Psoas muscle (tissue), 7 donors: ENCODE measurements at regions not wholly inside any gene's neighbourhood (a gene's known extent, or its start where the extent isn't known, plus 50 kb on each side); places are given as distances from the start of the nearest gene placed in this dataset.
"Not testable (repeated sequence)": the region's sequence is repeated elsewhere in the genome, so short reads cannot be mapped to it uniquely, and the experiment has no call there.

Experiments
- ATAC-seq, 4 donors: fragments of 200-7000 bp; cut with Tn5 transposase; one replicate each; pipeline ENCODE4 v1.9.1; 2020; ENCODE audit warnings: moderate library complexity in 3 of 4, mild to moderate bottlenecking in 2 of 4
- DNase-seq, 2 donors: peaks; one replicate each; pipeline ENCODE4 v3.0.0-alpha.2; 2020
- H3K27ac ChIP-seq: fragments of 200-600 bp; one replicate; pipeline ENCODE4 v1.8.0; 2022
- H3K27me3 ChIP-seq, 3 donors: fragments of 200-600 bp in 1 of 3; one replicate each; pipeline versions ENCODE4 v1.6.1 to v1.8.0; 2013 to 2022; ENCODE audit warnings: low read length in 2 of 3, mild to moderate bottlenecking in 2 of 3, moderate library complexity in 1 of 3; ENCODE audit not compliant: insufficient read depth in 3 of 3
- H3K36me3 ChIP-seq, 2 donors: fragments of 200-600 bp in 1 of 2; one replicate each; pipeline versions ENCODE4 v1.6.1 to v1.8.0; 2013 to 2022; ENCODE audit warnings: low read depth in 1 of 2, mild to moderate bottlenecking in 1 of 2, moderate library complexity in 1 of 2; ENCODE audit not compliant: insufficient read depth in 1 of 2
- H3K4me1 ChIP-seq: fragments of 200-600 bp; one replicate; pipeline ENCODE4 v1.8.0; 2022
- H3K4me3 ChIP-seq: fragments of 200-600 bp; one replicate; pipeline ENCODE4 v1.8.0; 2022; ENCODE audit warnings: mild to moderate bottlenecking
- H3K9me3 ChIP-seq: fragments of 200-600 bp; one replicate; pipeline ENCODE4 v1.8.0; 2022
- WGBS, 3 donors: extraction: QIAGEN DNeasy Blood & Tissue Kit; methylation state at CpG; one replicate each; pipeline versions ENCODE4 v1.1.6 to v1.1.7; 2013; 5-methylcytosine and 5-hydroxymethylcytosine counted together
- intact Hi-C, 2 donors: fragments of 100-400 bp; cut with DNase I; formaldehyde crosslinking; loops; one replicate each; pipeline versions ENCODE4 v1.11.0 to v1.14.2; 2022
- TF ChIP-seq, protein P1 (sequence below): fragments of 200-600 bp; IDR thresholded peaks from one replicate; pipeline ENCODE4 v1.8.0; 2022; ENCODE audit warnings: antibody characterized with exemption
- donor health status: healthy with polysubstance abuse.
- donor health status: DM: no; HTN: no; CAD: no; lungs with moderate emphysema.
- donor health status: Bipolar disorder and iron deficiency.
- donor health status: healthy.
- donor health status: DM: yes; HTN: yes; CAD: no.
- donor health status: DM: no; HTN: no; CAD: no.
- donor health status: DM: yes; HTN: yes; CAD: no.

DNA sequence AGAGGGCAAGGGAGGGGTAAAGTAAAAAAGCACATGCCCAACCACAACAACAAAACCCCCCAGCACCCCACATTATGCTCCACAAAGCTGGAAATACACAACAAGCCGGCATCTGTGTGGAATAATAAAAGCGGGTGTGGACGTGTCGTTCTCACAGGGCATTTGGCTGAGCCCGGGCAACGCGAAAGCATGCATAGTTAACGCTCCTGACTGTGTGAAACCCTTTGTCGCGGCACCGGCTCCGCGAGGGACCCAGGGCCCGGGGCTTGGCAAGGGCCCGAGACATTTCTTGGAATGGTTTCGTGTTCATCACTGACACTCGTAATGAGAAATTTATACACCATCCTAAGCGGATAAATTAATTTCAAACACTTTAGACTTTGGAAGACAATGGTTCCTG lies 165.6 kb downstream of the INHBB start:
- H3K36me3 ChIP-seq = no peaks in the 10 kb centered on the region
- 23 to 55% (median 34%) methylated on average over 18 of the region's 18 CpGs for WGBS, 3 donors
- ATAC-seq = peak in 1 of 4 donors; percentile 46
- peak in 1 of 2 donors; percentile 41 for DNase-seq
- TF ChIP-seq, protein P1, sequence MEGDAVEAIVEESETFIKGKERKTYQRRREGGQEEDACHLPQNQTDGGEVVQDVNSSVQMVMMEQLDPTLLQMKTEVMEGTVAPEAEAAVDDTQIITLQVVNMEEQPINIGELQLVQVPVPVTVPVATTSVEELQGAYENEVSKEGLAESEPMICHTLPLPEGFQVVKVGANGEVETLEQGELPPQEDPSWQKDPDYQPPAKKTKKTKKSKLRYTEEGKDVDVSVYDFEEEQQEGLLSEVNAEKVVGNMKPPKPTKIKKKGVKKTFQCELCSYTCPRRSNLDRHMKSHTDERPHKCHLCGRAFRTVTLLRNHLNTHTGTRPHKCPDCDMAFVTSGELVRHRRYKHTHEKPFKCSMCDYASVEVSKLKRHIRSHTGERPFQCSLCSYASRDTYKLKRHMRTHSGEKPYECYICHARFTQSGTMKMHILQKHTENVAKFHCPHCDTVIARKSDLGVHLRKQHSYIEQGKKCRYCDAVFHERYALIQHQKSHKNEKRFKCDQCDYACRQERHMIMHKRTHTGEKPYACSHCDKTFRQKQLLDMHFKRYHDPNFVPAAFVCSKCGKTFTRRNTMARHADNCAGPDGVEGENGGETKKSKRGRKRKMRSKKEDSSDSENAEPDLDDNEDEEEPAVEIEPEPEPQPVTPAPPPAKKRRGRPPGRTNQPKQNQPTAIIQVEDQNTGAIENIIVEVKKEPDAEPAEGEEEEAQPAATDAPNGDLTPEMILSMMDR = no peak
- no peak overlapping the region for H3K27ac ChIP-seq
- H3K9me3 ChIP-seq = no peaks in the 10 kb centered on the region
- no peak overlapping the region for H3K4me3 ChIP-seq
- no peaks in the 10 kb centered on the region for H3K27me3 ChIP-seq
- H3K4me1 ChIP-seq = no peaks in the 10 kb centered on the region
- intact Hi-C loops = no loop called here

DNA sequence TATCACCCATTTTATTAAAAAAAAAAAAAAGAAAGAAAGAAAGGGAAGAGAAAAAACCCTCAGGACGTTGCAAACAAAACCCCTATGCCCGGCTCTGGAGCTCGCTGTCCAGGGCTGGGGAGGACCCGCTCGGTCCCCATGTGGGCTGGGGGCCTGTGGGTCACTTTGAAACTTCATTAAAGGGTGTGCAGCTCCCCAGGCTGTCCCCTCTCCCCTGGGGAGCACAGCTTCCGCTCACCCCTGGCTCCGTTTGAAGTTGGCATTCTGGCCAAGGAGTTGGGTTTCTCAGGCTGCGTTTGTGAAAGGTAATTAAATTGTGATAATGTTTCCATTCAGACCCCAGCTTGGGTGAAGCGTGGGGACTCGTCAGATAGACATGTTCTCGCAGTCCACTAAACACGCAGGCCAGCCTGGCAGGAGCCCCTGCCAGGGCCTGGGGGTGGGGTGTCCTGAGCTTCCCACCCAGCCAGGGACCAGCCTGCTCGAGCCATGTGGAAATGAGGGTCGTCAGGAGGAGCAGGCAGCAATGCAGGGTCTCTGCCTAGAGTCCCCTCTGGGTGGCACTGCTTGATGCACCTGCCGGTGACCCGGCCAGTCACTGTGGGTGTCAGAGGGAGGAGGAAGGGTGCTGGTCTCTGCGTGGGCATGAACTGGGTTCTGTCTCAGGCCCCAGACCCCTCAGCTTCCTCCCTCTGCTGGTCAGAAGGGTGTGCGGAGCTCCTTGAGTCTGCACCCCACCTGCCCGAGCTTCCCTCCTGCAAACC lies 166.2 kb downstream of the INHBB start:
- WGBS, 3 donors = 52 to 63% (median 56%) methylated on average over 18 to 19 of the region's 19 CpGs
- intact Hi-C loops = no loop called here
- Histone ChIP-seq H3K27me3 (no peaks in the 10 kb centered on the region), H3K36me3 (no peaks in the 10 kb centered on the region), H3K4me1 (no peaks in the 10 kb centered on the region), H3K4me3 (no peak overlapping the region), H3K9me3 (no peaks in the 10 kb centered on the region), H3K27ac (no peak overlapping the region)
- TF ChIP-seq, protein P1 = no peak
- ATAC-seq = peak; percentile 57 to 82 (median 70)
- DNase-seq = no peak

DNA sequence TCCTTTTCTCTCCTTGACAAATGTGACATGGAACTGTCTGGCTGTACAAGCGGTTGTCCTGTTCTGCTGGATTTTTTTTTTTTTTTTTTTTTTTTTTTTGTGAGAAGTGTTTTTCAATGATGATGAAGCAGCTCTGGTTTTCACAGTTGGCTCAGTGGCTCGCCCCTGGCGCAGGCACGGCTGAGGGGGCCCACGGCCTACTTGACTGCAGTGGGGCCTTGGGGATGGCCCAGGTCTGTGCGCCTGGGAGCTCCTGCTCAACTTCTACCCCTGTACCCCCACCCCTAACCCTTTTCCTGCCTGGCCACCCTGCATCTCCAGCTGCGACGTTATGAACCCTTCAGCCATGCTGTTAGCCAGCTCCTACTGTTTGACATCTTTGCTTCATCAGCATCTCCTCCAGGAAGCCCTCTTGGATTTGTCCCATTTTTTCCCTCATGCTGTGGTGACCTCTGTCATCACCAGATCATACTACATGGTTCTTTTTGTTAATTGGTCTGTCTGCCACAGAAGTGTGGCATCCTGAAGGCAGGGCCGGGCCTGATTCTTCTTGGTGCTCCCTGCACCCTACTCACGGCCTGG lies 167.9 kb downstream of the INHBB start:
- H3K4me3 ChIP-seq = no peak overlapping the region
- no peaks in the 10 kb centered on the region for H3K4me1 ChIP-seq
- ATAC-seq (no peak), DNase-seq (peak in 1 of 2 donors; percentile 19)
- WGBS, 3 donors = 83 to 92% (median 89%) methylated on average over 10 of the region's 10 CpGs
- intact Hi-C loops = no loop called here
- TF ChIP-seq, protein P1 = no peak
- no peaks in the 10 kb centered on the region for H3K9me3 ChIP-seq
- H3K27me3 ChIP-seq = no peaks in the 10 kb centered on the region
- no peak overlapping the region for H3K27ac ChIP-seq
- H3K36me3 ChIP-seq = no peaks in the 10 kb centered on the region

DNA sequence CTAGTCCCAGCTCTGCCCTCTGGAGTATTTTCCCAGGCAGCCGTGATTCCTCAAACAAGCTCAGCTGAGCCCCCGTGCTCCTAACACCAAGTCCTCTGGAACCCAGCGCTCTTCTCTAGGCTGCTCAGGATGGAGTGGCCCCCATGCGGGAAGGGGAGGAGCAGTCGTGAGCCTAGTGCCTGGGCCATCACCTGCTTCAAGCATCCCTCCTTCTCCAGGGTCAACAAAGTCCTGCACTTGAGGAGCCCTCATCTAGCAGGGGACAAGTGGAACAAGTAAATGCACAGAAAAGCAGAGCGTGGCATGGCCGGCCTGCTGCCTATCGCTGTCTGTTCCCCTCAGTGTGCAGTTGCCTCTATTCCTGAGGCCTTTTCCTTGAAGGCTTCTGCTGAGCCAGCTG lies 168.6 kb downstream of the INHBB start:
- Histone ChIP-seq H3K36me3 (no peaks in the 10 kb centered on the region), H3K4me3 (no peak overlapping the region), H3K27ac (no peak overlapping the region), H3K4me1 (no peaks in the 10 kb centered on the region), H3K9me3 (no peaks in the 10 kb centered on the region), H3K27me3 (no peaks in the 10 kb centered on the region)
- WGBS, 3 donors = 88 to 93% (median 90%) methylated on average over 8 of the region's 8 CpGs
- TF ChIP-seq, protein P1 = no peak
- intact Hi-C loops = no loop called here
- ATAC-seq (no peak), DNase-seq (no peak)

DNA sequence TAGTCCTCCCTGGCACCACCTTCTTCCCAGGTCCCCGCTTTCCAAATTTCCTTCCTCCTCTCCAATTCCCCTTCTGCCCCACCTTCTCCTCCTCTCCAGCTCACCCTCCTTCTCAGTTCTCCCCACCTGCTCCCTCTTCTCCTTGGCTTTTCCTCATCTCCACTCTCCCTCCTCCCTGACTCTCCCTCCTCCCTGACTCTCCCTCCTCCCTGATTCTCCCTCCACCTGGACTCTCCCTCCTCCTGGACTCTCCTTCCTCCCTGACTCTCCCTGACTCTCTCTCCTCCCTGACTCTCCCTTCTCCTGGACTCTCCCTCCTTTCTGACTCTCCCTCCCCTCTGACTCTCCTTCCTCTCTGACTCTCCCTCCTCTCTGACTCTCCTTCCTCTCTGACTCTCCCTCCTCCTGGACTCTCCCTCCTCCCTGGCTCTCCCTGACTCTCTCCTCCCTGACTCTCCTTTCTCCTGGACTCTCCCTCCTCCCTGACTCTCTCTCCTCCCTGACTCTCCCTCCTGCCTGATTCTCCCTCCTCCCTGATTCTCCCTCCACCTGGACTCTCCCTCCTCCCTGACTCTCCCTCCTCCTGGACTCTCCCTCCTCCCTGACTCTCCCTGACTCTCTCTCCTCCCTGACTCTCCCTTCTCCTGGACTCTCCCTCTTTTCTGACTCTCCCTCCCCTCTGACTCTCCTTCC lies 169.3 kb downstream of the INHBB start:
- H3K4me3 ChIP-seq, intact Hi-C loops, H3K27ac ChIP-seq, H3K4me1 ChIP-seq, H3K27me3 ChIP-seq, H3K9me3 ChIP-seq, ATAC-seq, DNase-seq, H3K36me3 ChIP-seq: not testable (repeated sequence)
- WGBS, 3 donors = 97 to 100% (median 100%) methylated on average over 1 of the region's 1 CpG
